ENCODE measurements at regions not wholly inside any gene's neighbourhood (a gene's known extent, or its start where the extent isn't known, plus 50 kb on each side); places are given as distances from the start of the nearest gene placed in this dataset.

DNA sequence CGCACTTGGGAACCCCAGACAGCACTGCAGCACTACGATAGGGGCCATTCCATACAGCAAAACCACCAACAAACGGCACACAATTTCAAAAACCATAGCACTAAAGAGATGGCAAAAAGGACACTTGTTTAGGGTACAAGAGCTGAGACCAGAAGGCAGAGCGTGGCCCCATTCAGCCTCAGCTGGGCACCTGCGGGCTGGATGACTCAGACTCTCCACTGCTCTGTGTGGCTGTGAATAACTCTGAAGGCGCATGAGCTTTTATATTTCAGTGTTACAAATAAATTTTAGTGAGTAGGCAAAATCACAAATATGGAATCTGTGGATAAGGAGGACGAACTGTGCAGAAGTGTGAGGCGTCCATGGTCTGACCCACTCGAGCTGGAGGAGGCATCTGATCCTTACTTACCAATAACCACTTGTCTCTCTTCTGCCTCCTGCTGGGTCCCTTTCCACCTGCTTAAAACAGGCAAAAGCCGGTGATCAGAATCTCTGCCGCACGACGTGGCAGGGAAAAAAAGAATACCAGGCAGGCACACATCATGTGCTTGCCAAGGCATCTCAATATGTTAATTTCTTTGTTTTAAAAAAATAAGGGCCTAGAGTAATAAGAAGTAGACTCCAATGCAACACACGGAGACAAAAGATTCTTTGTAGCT is 325.7 kb downstream of the SHANK2 start:
- TF ChIP-seq, protein P1, sequence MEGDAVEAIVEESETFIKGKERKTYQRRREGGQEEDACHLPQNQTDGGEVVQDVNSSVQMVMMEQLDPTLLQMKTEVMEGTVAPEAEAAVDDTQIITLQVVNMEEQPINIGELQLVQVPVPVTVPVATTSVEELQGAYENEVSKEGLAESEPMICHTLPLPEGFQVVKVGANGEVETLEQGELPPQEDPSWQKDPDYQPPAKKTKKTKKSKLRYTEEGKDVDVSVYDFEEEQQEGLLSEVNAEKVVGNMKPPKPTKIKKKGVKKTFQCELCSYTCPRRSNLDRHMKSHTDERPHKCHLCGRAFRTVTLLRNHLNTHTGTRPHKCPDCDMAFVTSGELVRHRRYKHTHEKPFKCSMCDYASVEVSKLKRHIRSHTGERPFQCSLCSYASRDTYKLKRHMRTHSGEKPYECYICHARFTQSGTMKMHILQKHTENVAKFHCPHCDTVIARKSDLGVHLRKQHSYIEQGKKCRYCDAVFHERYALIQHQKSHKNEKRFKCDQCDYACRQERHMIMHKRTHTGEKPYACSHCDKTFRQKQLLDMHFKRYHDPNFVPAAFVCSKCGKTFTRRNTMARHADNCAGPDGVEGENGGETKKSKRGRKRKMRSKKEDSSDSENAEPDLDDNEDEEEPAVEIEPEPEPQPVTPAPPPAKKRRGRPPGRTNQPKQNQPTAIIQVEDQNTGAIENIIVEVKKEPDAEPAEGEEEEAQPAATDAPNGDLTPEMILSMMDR (IDR thresholded peaks at IDR 0.05 in 2 of 3, conservative IDR thresholded peaks at IDR 0.05 in 1 of 3; ENCODE audit: borderline replicate concordance in 1 of 3, insufficient read depth in 1 of 3, low read depth in 2 of 3, low read length in 2 of 3) = no peak
- TF ChIP-seq POLR2A (IDR thresholded peaks at IDR 0.05; ENCODE audit: borderline replicate concordance, extremely low read depth, insufficient read depth, insufficient read length) (no peak), ZFX (IDR thresholded peaks at IDR 0.05) (no peak), POLR2AphosphoS5 (IDR thresholded peaks at IDR 0.05; ENCODE audit: low read depth, low read length) (no peak), SIN3A (IDR thresholded peaks at IDR 0.05; ENCODE audit: low read depth) (no peak), RAD21 (IDR thresholded peaks at IDR 0.05; ENCODE audit: low read depth) (no peak), ZNF274 (IDR thresholded peaks at IDR 0.05; ENCODE audit: low read depth, low read length) (no peak), EZH2 (IDR thresholded peaks at IDR 0.05) (no peak), CBX3 (IDR thresholded peaks at IDR 0.05; ENCODE audit: low read depth) (no peak), SP1 (IDR thresholded peaks at IDR 0.05; ENCODE audit: low read depth) (no peak)
- TF ChIP-seq, protein P2, sequence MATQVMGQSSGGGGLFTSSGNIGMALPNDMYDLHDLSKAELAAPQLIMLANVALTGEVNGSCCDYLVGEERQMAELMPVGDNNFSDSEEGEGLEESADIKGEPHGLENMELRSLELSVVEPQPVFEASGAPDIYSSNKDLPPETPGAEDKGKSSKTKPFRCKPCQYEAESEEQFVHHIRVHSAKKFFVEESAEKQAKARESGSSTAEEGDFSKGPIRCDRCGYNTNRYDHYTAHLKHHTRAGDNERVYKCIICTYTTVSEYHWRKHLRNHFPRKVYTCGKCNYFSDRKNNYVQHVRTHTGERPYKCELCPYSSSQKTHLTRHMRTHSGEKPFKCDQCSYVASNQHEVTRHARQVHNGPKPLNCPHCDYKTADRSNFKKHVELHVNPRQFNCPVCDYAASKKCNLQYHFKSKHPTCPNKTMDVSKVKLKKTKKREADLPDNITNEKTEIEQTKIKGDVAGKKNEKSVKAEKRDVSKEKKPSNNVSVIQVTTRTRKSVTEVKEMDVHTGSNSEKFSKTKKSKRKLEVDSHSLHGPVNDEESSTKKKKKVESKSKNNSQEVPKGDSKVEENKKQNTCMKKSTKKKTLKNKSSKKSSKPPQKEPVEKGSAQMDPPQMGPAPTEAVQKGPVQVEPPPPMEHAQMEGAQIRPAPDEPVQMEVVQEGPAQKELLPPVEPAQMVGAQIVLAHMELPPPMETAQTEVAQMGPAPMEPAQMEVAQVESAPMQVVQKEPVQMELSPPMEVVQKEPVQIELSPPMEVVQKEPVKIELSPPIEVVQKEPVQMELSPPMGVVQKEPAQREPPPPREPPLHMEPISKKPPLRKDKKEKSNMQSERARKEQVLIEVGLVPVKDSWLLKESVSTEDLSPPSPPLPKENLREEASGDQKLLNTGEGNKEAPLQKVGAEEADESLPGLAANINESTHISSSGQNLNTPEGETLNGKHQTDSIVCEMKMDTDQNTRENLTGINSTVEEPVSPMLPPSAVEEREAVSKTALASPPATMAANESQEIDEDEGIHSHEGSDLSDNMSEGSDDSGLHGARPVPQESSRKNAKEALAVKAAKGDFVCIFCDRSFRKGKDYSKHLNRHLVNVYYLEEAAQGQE (IDR thresholded peaks at IDR 0.05; ENCODE audit: low read depth) = no peak
